OCI-M2 (cell line): ENCODE measurements at regions not wholly inside any gene's neighbourhood (a gene's known extent, or its start where the extent isn't known, plus 50 kb on each side); places are given as distances from the start of the nearest gene placed in this dataset.
A peak's percentile ranks its signal among the peaks of the same experiment; 100 is the strongest.

Experiments
- DNase-seq: peaks from one replicate; lab custom pipeline; 2025; ENCODE audit not compliant: unreplicated experiment; lab: John Stamatoyannopoulos, UW

DNA sequence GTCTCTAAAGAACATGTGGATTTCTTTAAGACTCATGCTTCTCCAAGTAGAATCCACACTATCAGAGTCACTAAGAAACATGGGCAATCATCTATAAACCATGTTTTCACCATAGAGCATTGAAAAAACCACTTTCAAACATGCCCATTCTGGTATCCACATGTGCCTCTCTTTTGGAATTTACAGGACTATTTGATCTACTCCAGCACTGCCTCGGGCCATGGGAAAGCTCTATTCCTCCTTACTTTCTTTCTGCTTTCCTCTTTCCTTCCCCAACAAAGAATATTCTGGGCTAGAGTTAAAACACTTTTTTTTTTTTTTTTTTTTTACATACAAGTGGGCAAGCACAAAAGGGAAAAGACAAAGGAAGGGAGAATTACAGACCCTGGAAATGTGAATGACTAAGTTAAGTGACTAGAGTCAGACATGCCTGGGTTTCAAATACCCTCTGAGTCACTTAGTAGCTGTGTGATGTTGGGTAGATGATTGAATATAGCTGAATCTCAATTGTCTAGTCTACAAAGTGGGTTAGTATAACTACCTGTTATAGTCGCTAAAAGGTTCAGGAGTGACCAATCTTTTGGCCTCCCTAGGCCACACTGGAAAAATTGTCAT is 847.7 kb upstream of the INTU start:
- DNase-seq = no peak

DNA sequence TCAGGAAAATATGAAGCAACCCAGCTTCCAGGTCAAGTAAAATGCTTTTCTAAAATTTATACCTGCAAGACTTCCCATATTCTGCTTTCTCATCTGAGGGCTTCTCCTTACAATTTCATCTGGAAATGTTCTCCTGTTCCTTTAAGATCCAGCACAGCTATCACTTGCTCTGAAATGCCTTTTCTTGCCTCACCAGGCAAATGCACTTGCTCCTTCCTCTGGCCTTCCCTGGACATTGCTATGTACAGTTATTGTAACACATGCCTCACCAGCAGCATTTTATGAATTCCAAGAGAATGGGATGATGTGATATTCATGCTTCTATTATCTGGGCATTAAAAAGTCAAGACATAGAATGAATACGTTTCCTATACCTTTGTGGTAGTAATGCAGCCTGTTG is 842.1 kb upstream of the INTU start:
- DNase-seq = no peak

DNA sequence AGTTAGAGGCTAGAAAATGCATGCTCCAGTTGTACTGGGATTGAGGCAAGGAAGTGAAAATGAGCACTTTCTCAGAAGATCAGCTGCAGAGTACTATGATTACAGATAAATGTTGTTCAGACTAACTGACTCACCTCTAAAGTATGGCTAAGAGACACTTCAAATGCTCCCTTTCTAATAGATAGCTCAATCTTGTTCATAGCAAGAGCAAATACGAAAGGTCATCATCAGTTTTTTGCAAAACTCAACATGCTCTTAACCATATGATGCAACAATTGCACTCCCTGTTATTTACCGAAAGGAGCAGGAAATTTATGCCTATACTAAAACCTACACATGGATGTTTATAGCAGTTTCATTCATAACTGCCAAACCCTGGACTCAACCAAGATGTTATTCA is 838.4 kb upstream of the INTU start:
- no peak for DNase-seq

DNA sequence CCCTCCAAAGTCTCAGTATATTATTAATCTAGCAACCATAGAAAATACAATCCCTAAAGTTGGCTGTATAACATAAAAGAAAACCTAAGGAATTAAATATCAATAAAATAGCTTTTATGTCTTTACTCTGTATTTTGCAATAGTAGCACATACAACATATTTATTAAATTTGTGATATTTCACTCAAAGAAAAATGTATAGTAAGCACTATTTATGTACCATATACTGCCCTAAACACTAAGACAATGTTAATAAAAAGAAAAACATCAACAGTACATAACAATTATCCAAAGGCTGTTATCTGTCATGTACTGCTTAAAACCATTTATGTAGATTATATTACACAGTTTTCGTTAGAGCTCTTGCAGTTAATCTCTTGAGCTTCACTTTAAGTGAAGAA is 834.5 kb upstream of the INTU start:
- no peak for DNase-seq

DNA sequence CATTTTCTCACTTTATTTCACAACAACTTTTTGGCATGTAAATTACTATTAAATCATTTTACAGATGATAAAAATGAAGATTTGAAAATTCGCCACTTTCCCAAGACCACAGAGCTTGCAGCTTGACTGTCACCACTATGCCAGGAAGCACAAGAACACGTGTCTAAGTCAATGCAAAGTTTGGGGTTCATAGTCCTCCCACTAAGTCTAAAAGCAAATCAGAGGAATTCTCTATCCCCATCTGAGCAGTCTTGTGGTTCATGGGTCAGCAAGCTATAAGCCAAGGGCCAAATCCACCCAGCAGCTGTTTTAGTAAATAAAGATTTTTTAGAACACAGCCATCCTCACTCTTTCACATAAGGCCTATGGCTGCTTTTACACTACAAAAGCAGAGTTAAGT is 833.3 kb upstream of the INTU start:
- no peak for DNase-seq

DNA sequence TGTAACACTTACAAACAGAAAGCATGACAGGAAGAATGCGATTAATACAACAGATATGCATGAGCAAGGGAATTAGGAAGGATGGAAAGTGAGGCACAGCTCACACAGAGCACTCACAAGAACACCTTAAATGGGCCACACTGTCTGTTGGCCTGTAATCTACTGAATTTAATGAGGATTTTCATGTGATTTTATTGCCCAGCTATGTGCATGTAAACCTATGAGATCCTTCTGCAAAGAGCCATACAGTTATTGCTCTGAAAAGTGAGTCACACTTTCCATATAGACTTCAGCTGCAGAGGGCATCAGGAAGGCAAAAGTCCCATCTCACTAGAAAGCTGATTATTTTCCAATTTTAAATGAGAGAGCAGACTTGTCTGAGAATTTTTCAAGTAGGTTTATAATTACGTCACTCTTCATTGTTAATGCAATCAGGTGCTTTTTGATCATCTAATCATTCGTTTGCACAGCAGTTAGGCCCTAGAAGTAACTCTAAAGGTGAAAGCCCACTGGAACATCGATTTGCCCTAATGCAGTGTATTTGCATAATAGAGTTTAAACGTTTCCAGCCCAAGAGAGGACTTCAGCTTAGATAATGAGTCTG is 832.7 kb upstream of the INTU start:
- no peak for DNase-seq

GRCh38 chr4:126800575-126801141 is 832.1 kb upstream of the INTU start:
- DNase-seq = no peak

- no peak for DNase-seq
Observed at GRCh38 chr4:126807132-126807531, 825.6 kb upstream of the INTU start.

DNA sequence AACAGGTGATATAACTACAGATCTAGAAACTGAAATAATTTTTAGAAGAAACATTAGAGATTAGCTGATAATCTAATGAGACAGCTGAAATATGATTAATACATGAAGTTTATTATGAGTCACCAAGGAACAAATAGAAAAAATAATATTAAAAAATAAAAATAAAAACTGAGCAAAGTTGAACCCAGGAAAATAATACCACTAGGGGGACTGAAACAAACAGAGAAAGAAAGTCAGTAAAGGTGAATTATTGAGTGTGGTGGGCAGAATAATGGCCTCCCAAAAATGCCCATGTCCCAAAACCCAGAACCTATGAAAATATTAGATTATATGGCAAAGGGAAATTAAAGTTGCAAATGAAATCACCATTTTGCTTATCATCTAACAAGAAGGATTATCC is 820.7 kb upstream of the INTU start:
- DNase-seq = no peak

DNA sequence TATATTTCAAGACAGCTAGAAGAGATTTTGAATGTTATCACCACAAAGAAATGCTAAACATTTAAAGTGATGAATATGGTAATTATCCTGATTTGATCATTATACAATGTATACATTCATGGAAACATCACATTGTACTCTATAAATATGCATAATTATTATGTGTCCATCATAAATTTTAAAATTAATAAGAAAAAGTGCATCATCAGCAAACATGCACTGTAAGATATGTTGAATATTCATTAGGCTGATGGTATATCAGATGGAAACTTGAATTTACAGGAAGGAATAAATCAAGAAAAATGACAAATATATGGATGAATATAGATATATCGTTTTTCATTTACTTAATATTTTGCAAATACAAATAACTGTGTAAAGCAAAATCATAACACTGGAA is 812.1 kb upstream of the INTU start:
- no peak for DNase-seq

GRCh38 chr4:126821152-126821551 is 811.6 kb upstream of the INTU start:
- no peak for DNase-seq

DNA sequence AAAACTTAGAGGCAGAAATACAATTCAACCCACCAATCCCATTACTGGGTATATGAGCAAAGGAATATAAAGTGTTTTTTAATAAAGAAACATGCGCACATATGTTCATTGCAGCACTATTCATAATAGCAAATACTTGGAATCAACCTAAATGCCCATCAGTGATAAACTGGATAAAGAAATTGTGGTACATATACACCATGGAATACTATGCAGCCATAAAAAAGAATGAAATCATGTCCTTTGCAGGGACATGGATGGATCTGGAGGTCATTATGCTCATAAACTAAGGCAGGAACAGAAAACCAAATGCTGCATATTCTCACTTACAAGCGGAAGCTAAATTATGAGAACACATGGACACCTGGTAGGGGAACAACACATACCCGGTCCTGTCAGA is 807.7 kb upstream of the INTU start:
- DNase-seq = no peak

- DNase-seq = no peak
Observed at GRCh38 chr4:126827669-126828068, 805.1 kb upstream of the INTU start.

- no peak for DNase-seq
Observed at GRCh38 chr4:126834854-126835253, 797.9 kb upstream of the INTU start.

DNA sequence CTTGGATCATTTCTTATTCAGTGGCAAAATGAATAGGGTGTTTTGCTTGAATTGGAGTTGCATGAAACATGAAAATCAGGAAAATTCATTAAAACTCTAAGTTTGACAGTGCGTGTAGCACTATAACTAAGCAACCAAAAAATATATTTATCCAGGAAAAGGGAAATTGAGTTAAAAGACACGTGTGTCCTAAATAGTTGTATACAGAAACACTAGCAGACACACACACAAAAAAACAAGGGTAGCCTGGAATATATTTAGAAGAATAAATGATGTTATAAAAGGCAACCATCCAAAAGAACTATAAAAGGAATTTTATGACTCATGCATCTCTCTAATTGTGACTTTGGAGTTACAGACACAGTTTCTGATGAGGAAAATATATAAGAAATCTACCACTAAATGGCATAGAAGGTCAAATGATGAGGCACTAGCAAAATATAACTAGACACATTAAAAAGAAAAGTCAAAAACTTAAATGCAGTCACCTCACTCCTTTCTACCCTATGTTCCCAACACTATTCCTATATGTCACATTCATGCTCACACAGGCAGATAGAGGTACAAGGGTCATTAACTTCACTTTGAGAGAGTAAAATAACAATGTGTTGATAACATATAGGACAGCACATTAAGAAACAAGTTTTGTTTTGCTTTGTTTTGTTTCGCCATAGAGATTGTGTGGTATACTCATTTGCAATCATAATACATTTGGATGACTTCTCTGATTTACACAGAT is 793.6 kb upstream of the INTU start:
- DNase-seq = no peak

- DNase-seq = no peak
Observed at GRCh38 chr4:126843492-126844067, 789.2 kb upstream of the INTU start.

DNA sequence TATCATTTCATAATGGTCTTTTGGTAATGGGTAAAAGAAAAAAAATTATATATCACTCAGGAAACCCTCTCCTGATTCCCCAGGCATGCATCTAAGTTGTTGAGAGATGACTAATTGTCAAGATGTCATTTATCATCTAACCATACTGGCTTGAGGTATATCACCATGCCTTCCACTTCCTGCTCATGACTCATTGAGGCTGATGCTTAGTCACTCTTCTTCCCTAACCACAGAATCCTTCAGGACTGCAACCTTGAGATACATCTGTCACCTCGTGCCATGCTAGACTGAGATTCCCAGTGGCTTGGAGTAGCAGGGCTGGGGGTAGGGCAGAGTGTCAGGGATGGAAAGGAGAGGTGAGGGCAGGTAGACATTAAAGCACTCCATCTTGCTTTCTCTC is 782.5 kb upstream of the INTU start:
- DNase-seq = peak; percentile 25

- DNase-seq = no peak
Observed at GRCh38 chr4:126851391-126851790, 781.4 kb upstream of the INTU start.

DNA sequence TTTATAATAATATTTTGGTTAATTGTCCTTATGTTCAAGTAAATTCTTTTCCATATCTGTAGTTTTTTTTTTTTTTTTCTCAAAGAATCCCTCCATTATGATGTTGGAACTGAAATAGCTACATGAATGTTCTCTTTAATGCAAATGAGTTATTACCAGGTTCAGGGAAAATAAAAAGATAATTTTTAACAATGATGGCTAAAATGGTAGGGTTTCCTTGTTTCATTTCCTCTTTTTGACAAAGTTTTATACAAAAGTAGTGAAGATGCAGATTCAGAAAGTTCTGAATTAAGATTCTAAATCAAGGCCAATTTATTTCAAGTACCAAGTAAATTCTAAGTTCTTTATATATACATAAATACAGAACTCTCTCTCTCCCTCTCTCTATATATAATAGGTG is 779.0 kb upstream of the INTU start:
- no peak for DNase-seq

GRCh38 chr4:126856906-126857305 is 775.9 kb upstream of the INTU start:
- DNase-seq = no peak

DNA sequence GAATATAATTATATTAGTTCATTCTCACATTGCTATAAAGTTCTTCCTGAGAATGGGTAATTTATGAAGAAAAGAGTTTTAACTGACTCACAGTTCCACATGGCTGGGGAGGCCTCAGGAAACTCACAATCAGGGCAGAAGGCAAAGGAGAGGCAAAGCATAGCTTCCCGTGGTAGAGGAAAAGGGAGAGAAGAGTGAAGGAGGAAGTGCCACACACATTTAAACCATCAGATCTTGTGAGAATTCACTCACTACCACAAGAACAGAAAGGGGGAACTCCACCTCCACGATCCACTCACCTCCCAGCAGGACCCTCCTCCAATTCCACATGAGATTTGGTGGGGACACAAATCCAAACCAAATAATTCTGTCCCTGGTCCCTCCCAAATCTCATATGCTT is 773.4 kb upstream of the INTU start:
- no peak for DNase-seq

- DNase-seq = no peak
Observed at GRCh38 chr4:126859872-126860271, 772.9 kb upstream of the INTU start.
